T-cell (primary cell): ENCODE measurements at regions not wholly inside any gene's neighbourhood (a gene's known extent, or its start where the extent isn't known, plus 50 kb on each side); places are given as distances from the start of the nearest gene placed in this dataset.

Experiments used
- ATAC-seq, 4 experiments: fragments of 200-7000 bp in 3 of 4; fragments of 150-1000 bp in 1 of 4; cut with Tn5 transposase; replicated peaks in 1 of 4; 1 replicate in 3 of 4; 2 replicates in 1 of 4; pipeline ENCODE4 v1.10.0; 2021; ENCODE audit warnings: moderate library complexity in 3 of 4, mild to moderate bottlenecking in 2 of 4, moderate number of reproducible peaks in 1 of 4
- CTCF ChIA-PET, 2 donors: fragments of 300-600 bp; sonication (Branson Sonifier 250); formaldehyde crosslinking; loops; one replicate each; lab custom pipeline; 2022; ENCODE audit warnings: antibody characterized with exemption in 2 of 2; lab: Charles Lee
- POLR2A ChIA-PET, 2 donors: fragments of 300-600 bp; sonication (Branson Sonifier 250); formaldehyde crosslinking; loops; one replicate each; lab custom pipeline; 2022; ENCODE audit warnings: antibody characterized with exemption in 2 of 2; lab: Charles Lee
- DNase-seq, 35 experiments: peaks; one replicate each; pipeline versions ENCODE4 v3.0.0 to v3.0.0-alpha.2; 2013 to 2023
- H3K27ac ChIP-seq: one replicate; pipeline ENCODE4 v1.5.1; 2013; ENCODE audit warnings: low read length
- H3K27me3 ChIP-seq, 2 experiments: replicated peaks in 1 of 2; 1 replicate in 1 of 2; 2 replicates in 1 of 2; pipeline versions ENCODE4 v1.6.1 to v1.7.0; 2013; ENCODE audit warnings: low read length in 1 of 2, mixed read lengths in 1 of 2; ENCODE audit not compliant: control insufficient read depth in 2 of 2, insufficient read depth in 2 of 2; ENCODE audit errors: extremely low read depth in 1 of 2
- H3K36me3 ChIP-seq, 2 donors: 1 replicate in 1 of 2; 2 replicates in 1 of 2; pipeline versions ENCODE4 v1.6.1 to v1.7.0; 2013; ENCODE audit warnings: low read length in 1 of 2; ENCODE audit not compliant: control insufficient read depth in 2 of 2, insufficient read depth in 1 of 2; ENCODE audit errors: extremely low read depth in 1 of 2
- H3K4me1 ChIP-seq, 2 experiments: 1 replicate in 1 of 2; 2 replicates in 1 of 2; pipeline versions ENCODE4 v1.6.1 to v1.7.0; 2013; ENCODE audit warnings: low read length in 2 of 2, mixed read lengths in 1 of 2; ENCODE audit not compliant: insufficient read depth in 2 of 2, control insufficient read depth in 1 of 2; ENCODE audit errors: extremely low read depth in 1 of 2
- H3K4me3 ChIP-seq, 2 donors: 1 replicate in 1 of 2; 2 replicates in 1 of 2; pipeline versions ENCODE4 v1.5.1 to v1.7.0; 2013; ENCODE audit warnings: mild to moderate bottlenecking in 2 of 2, low read length in 1 of 2, moderate library complexity in 1 of 2; ENCODE audit not compliant: control insufficient read depth in 1 of 2; ENCODE audit errors: extremely low read depth in 1 of 2
- H3K9me3 ChIP-seq: 2 replicates; pipeline ENCODE4 v1.7.0; 2013
- H3K27ac Mint-ChIP-seq, 2 donors: one replicate each; pipeline ENCODE4 v1.8.0; 2020 to 2021; ENCODE audit warnings: mild to moderate bottlenecking in 2 of 2, mixed read lengths in 2 of 2
- H3K27me3 Mint-ChIP-seq, 2 donors: one replicate each; pipeline ENCODE4 v1.8.0; 2021 to 2022; ENCODE audit warnings: mixed read lengths in 2 of 2
- H3K36me3 Mint-ChIP-seq: one replicate; pipeline ENCODE4 v1.8.0; 2021; ENCODE audit warnings: mixed read lengths
- H3K4me1 Mint-ChIP-seq, 3 donors: one replicate each; pipeline ENCODE4 v1.8.0; 2020 to 2022; ENCODE audit warnings: mixed read lengths in 3 of 3, mild to moderate bottlenecking in 1 of 3
- H3K4me3 Mint-ChIP-seq, 3 donors: one replicate each; pipeline ENCODE4 v1.8.0; 2020 to 2022; ENCODE audit warnings: mild to moderate bottlenecking in 3 of 3, mixed read lengths in 3 of 3, moderate library complexity in 3 of 3
- H3K9me3 Mint-ChIP-seq, 3 donors: one replicate each; pipeline ENCODE4 v1.8.0; 2020 to 2022; ENCODE audit warnings: mixed read lengths in 3 of 3
- WGBS: methylation state at CpG from one replicate; pipeline ENCODE4 v1.1.5; 2013; ENCODE audit warnings: missing lambda C conversion rate; ENCODE audit not compliant: insufficient coverage; 5-methylcytosine and 5-hydroxymethylcytosine counted together

DNA sequence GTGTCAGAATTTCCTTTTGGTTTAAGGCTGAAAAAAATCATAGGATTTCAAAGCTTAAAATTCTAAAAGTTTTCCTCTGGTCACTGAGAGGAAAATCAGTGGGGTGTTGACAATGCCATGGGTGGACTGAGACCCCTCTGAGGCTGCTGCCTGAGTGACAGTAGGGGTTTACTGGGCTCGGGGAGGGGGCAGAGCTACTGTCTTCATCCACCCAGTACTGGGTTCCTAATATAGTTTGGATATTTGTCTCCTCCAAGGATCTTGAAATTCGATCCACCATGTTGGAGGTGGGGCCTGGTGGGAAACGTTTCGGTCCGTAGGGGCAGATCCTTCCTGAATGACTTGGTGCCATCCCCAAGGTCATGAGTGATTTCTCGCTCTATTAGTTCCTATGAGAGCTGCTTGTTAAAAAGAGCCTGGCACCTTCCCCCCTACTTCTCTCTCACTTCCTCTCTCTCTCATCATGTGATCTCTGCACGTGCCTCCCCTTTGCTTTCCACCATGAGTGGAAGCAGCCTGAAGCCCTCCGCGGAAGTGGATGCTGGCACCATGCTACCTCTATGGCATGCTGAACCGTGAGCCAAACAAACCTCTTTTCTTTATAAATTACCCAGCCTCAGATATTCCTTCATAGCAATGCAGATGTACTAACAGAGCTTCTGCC lies 72.3 kb downstream of the MAP10 start:
- WGBS: 77% methylated on average over 4 of the region's 10 CpGs
- no peaks in the 10 kb centered on the region for H3K9me3 Mint-ChIP-seq
- H3K36me3 Mint-ChIP-seq: no peaks in the 10 kb centered on the region
- H3K4me3 Mint-ChIP-seq: no peak overlapping the region
- no peaks in the 10 kb centered on the region for H3K36me3 ChIP-seq
- CTCF ChIA-PET: no interaction called here
- H3K27me3 ChIP-seq: no peaks in the 10 kb centered on the region
- H3K27me3 Mint-ChIP-seq: peaks cover 0 to 1% of the 10 kb centered on the region in 2 donors
- POLR2A ChIA-PET: interaction anchor here in 1 of 2 donors (0.6 kb wide), 1 partner anchor 1256 kb away, joined by 3 read pairs; no protein-coding TSS in a partner anchor
- ATAC-seq: no peak
- H3K27ac Mint-ChIP-seq: no peak overlapping the region
- no peak for DNase-seq
- no peak overlapping the region for H3K27ac ChIP-seq
- H3K4me3 ChIP-seq: no peak overlapping the region
- H3K4me1 Mint-ChIP-seq: peaks cover 2 to 4% (median 4%) of the 10 kb centered on the region in 3 donors
- no peaks in the 10 kb centered on the region for H3K4me1 ChIP-seq
- no peaks in the 10 kb centered on the region for H3K9me3 ChIP-seq

DNA sequence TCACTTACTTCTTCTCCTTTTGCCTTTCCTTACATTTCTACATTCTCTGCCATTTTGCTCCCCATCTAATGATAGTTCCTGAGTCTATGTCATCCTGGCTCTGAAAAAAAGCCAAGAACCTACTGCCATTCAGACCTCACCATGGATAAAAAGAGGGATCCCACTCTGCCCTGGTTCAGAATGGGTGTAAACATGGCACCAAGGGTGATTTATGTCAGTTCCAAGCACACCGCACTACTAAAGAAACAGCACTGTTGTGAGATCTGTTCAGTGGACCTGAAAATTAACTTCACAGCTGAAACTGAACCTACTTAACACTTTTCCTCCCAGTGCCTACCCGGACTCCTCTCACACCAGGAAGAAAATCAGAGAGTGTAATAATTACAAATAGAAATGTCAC lies 72.3 kb upstream of the NTPCR start:
- no peaks in the 10 kb centered on the region for H3K9me3 Mint-ChIP-seq
- POLR2A ChIA-PET: no interaction called here

GRCh38 chr1:232880354-232880753 lies 70.1 kb upstream of the NTPCR start:
- WGBS: 92% methylated on average over 3 of the region's 3 CpGs
- Histone ChIP-seq H3K36me3 (no peaks in the 10 kb centered on the region), H3K4me1 (no peaks in the 10 kb centered on the region), H3K9me3 (no peaks in the 10 kb centered on the region), H3K27me3 (no peaks in the 10 kb centered on the region), H3K4me3 (no peak overlapping the region), H3K27ac (no peak overlapping the region)
- no peaks in the 10 kb centered on the region for H3K27me3 Mint-ChIP-seq
- H3K9me3 Mint-ChIP-seq: no peaks in the 10 kb centered on the region
- H3K4me3 Mint-ChIP-seq: no peak overlapping the region
- peaks cover 2 to 4% (median 4%) of the 10 kb centered on the region in 3 donors for H3K4me1 Mint-ChIP-seq
- no peak overlapping the region for H3K27ac Mint-ChIP-seq
- DNase-seq: peak in 1 of 35 experiments; percentile 12
- no peak for ATAC-seq
- CTCF ChIA-PET: interaction anchor here in 1 of 2 donors (0.6 kb wide), 1 partner anchor 8 kb away, joined by 3 read pairs; no protein-coding TSS in a partner anchor
- no peaks in the 10 kb centered on the region for H3K36me3 Mint-ChIP-seq
- POLR2A ChIA-PET: no interaction called here

More for the DNA sequence above, 72.3 kb upstream of the NTPCR start:
- Histone ChIP-seq H3K4me3 (no peak overlapping the region), H3K36me3 (no peaks in the 10 kb centered on the region), H3K27me3 (no peaks in the 10 kb centered on the region), H3K4me1 (no peaks in the 10 kb centered on the region), H3K9me3 (no peaks in the 10 kb centered on the region), H3K27ac (no peak overlapping the region)
- H3K27ac Mint-ChIP-seq: no peak overlapping the region
- DNase-seq: no peak
- peaks cover 0 to 1% of the 10 kb centered on the region in 2 donors for H3K27me3 Mint-ChIP-seq
- ATAC-seq: no peak
- WGBS: no CpG with 5 or more reads among the region's 2 CpGs
- no peak overlapping the region for H3K4me3 Mint-ChIP-seq
- H3K4me1 Mint-ChIP-seq: peaks cover 2 to 4% (median 4%) of the 10 kb centered on the region in 3 donors
- CTCF ChIA-PET: no interaction called here
- H3K36me3 Mint-ChIP-seq: no peaks in the 10 kb centered on the region

- Histone ChIP-seq H3K4me1 (no peaks in the 10 kb centered on the region), H3K27me3 (no peaks in the 10 kb centered on the region), H3K27ac (no peak overlapping the region), H3K9me3 (no peaks in the 10 kb centered on the region), H3K4me3 (no peak overlapping the region), H3K36me3 (no peaks in the 10 kb centered on the region)
- H3K9me3 Mint-ChIP-seq: no peaks in the 10 kb centered on the region
- H3K27me3 Mint-ChIP-seq: peaks cover 0 to 3% of the 10 kb centered on the region in 2 donors
- 85% methylated on average over 3 of the region's 4 CpGs for WGBS
- ATAC-seq: no peak
- ChIA-PET CTCF (no interaction called here), POLR2A (no interaction called here)
- H3K4me3 Mint-ChIP-seq: no peak overlapping the region
- no peaks in the 10 kb centered on the region for H3K36me3 Mint-ChIP-seq
- H3K27ac Mint-ChIP-seq: no peak overlapping the region
- no peak for DNase-seq
- no peaks in the 10 kb centered on the region for H3K4me1 Mint-ChIP-seq
These were observed 66.3 kb upstream of the NTPCR start for GRCh38 chr1:232883992-232884661.

- H3K36me3 Mint-ChIP-seq: no peaks in the 10 kb centered on the region
- H3K9me3 Mint-ChIP-seq: no peaks in the 10 kb centered on the region
These were observed 64.1 kb upstream of the NTPCR start for GRCh38 chr1:232886271-232886670.

GRCh38 chr1:232890340-232890943 lies 60.0 kb upstream of the NTPCR start:
- CTCF ChIA-PET: no interaction called here
- DNase-seq: peak in 1 of 35 experiments; percentile 15
- WGBS: 76% methylated on average over 3 of the region's 5 CpGs
- POLR2A ChIA-PET: no interaction called here
- no peaks in the 10 kb centered on the region for H3K9me3 ChIP-seq
- H3K4me3 Mint-ChIP-seq: no peak overlapping the region
- H3K36me3 Mint-ChIP-seq: peaks cover 3% of the 10 kb centered on the region
- H3K27me3 ChIP-seq: no peaks in the 10 kb centered on the region
- H3K27ac Mint-ChIP-seq: no peak overlapping the region
- no peaks in the 10 kb centered on the region for H3K36me3 ChIP-seq
- no peak for ATAC-seq
- H3K4me1 Mint-ChIP-seq: peaks cover 0 to 12% (median 0%) of the 10 kb centered on the region in 3 donors
- peaks cover 0 to 3% of the 10 kb centered on the region in 2 donors for H3K27me3 Mint-ChIP-seq
- no peaks in the 10 kb centered on the region for H3K4me1 ChIP-seq
- H3K9me3 Mint-ChIP-seq: peaks cover 0 to 3% (median 0%) of the 10 kb centered on the region in 3 donors
- H3K4me3 ChIP-seq: no peak overlapping the region
- no peak overlapping the region for H3K27ac ChIP-seq

More at GRCh38 chr1:232886271-232886670, 64.1 kb upstream of the NTPCR start:
- 75% methylated on average over 2 of the region's 2 CpGs for WGBS
- H3K27ac ChIP-seq: no peak overlapping the region
- Mint-ChIP-seq H3K27ac (no peak overlapping the region), H3K27me3 (peaks cover 0 to 3% of the 10 kb centered on the region in 2 donors), H3K4me1 (peaks cover 0 to 9% (median 0%) of the 10 kb centered on the region in 3 donors), H3K4me3 (no peak overlapping the region)
- DNase-seq (no peak), ATAC-seq (no peak)
- no peak overlapping the region for H3K4me3 ChIP-seq
- no peaks in the 10 kb centered on the region for H3K36me3 ChIP-seq
- no peaks in the 10 kb centered on the region for H3K27me3 ChIP-seq
- no peaks in the 10 kb centered on the region for H3K4me1 ChIP-seq
- CTCF ChIA-PET: no interaction called here
- POLR2A ChIA-PET: no interaction called here
- H3K9me3 ChIP-seq: no peaks in the 10 kb centered on the region
